GM12878 (cell line): ENCODE measurements at regions not wholly inside any gene's neighbourhood (a gene's known extent, or its start where the extent isn't known, plus 50 kb on each side); places are given as distances from the start of the nearest gene placed in this dataset.

Source experiments
- ELK1 ChIP-seq: IDR thresholded peaks from 2 replicates; pipeline ENCODE4 v1.6.1; 2012; ENCODE audit warnings: low read depth, low read length, improper control_type of control experiment
- EZH2 ChIP-seq: IDR thresholded peaks from 2 replicates; pipeline ENCODE4 v1.6.1; 2012; ENCODE audit warnings: low read depth, mild to moderate bottlenecking, control low read depth, inconsistent platforms, low read length, borderline replicate concordance; ENCODE audit not compliant: control insufficient read depth
- HDAC6 ChIP-seq: fragments of 200-600 bp; sonication (generic); IDR thresholded peaks from one replicate; pipeline ENCODE4 v1.8.0; 2017; ENCODE audit warnings: antibody characterized with exemption; ENCODE audit not compliant: unreplicated experiment
- IKZF1 ChIP-seq: fragments of 450-650 bp; conservative IDR thresholded peaks from 2 replicates; pipeline ENCODE4 v1.6.1; 2017; ENCODE audit warnings: antibody characterized with exemption, mild to moderate bottlenecking
- PRDM15 ChIP-seq: fragments of 450-650 bp; formaldehyde crosslinking; IDR thresholded peaks from 2 replicates; pipeline ENCODE4 v1.4.0; 2020; ENCODE audit warnings: mild to moderate bottlenecking, moderate library complexity
- RUNX3 ChIP-seq: IDR thresholded peaks from 2 replicates; pipeline ENCODE4 v1.6.1; 2012; ENCODE audit warnings: low read length, inconsistent platforms
- SMAD1 ChIP-seq: fragments of 450-650 bp; IDR thresholded peaks from 2 replicates; pipeline ENCODE4 v1.6.1; 2018; ENCODE audit warnings: mild to moderate bottlenecking, low read depth; ENCODE audit not compliant: partially characterized antibody
- SMC3 ChIP-seq: IDR thresholded peaks from 2 replicates; pipeline ENCODE4 v1.6.1; 2011; ENCODE audit warnings: low read length, improper control_type of control experiment, borderline replicate concordance
- ZNF687 ChIP-seq: fragments of 450-650 bp; IDR thresholded peaks from 2 replicates; pipeline ENCODE4 v1.6.1; 2017; ENCODE audit warnings: mild to moderate bottlenecking, moderate library complexity

GRCh38 chr7:49001610-49002033 lies 77.3 kb downstream of the CDC14C start (continued):
- no peak for TF ChIP-seq SMAD1
- TF ChIP-seq ZNF687 = no peak
- peak; percentile 55; the same call in 1 of the 2 replicates for TF ChIP-seq SMC3
- no peak for TF ChIP-seq ELK1
- TF ChIP-seq RUNX3 = no peak
- TF ChIP-seq IKZF1 = no peak
- TF ChIP-seq HDAC6 = no peak
- no peak for TF ChIP-seq EZH2
- no peak for TF ChIP-seq PRDM15
